Gastrocnemius medialis (tissue), 4 donors: ENCODE measurements at regions not wholly inside any gene's neighbourhood (a gene's known extent, or its start where the extent isn't known, plus 50 kb on each side); places are given as distances from the start of the nearest gene placed in this dataset.

ENCODE experiments used
- POLR2A ChIP-seq, 2 donors: fragments of 450-650 bp; IDR thresholded peaks; one replicate each; pipeline ENCODE4 v1.6.1; 2017; ENCODE audit warnings: antibody characterized with exemption in 2 of 2, mild to moderate bottlenecking in 2 of 2, moderate library complexity in 2 of 2
- TF ChIP-seq, protein P1 (sequence below), 5 experiments: fragments of 450-650 bp in 3 of 5; fragments of 200-600 bp in 2 of 5; sonication (generic) in 2 of 5; IDR thresholded peaks in 4 of 5; conservative IDR thresholded peaks in 1 of 5; 1 replicate in 4 of 5; 2 replicates in 1 of 5; pipeline ENCODE4 v1.5.1; 2016 to 2019; ENCODE audit warnings: antibody characterized with exemption in 5 of 5, mild to moderate bottlenecking in 3 of 5, moderate library complexity in 3 of 5

DNA sequence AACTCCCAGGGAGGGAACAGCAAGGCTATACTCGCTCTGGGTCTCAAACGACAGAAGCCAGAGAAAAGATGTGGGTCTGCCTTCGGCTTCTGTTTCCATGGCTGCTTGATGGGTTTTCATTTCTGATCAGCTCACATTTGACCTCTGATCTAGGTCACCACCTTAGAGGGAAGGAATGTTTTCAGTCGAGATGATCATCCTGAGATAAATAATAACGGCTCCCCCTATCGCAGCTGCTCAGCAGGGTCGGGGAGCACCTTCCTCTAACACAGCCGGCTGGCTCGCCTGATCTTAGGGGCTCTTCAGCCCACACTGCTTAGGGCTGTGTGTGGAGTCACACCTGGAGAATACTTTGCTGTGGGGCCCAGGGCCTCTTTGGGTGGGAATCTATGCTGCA lies 53.1 kb upstream of the ZNF648 start:
- TF ChIP-seq, protein P1, sequence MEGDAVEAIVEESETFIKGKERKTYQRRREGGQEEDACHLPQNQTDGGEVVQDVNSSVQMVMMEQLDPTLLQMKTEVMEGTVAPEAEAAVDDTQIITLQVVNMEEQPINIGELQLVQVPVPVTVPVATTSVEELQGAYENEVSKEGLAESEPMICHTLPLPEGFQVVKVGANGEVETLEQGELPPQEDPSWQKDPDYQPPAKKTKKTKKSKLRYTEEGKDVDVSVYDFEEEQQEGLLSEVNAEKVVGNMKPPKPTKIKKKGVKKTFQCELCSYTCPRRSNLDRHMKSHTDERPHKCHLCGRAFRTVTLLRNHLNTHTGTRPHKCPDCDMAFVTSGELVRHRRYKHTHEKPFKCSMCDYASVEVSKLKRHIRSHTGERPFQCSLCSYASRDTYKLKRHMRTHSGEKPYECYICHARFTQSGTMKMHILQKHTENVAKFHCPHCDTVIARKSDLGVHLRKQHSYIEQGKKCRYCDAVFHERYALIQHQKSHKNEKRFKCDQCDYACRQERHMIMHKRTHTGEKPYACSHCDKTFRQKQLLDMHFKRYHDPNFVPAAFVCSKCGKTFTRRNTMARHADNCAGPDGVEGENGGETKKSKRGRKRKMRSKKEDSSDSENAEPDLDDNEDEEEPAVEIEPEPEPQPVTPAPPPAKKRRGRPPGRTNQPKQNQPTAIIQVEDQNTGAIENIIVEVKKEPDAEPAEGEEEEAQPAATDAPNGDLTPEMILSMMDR (IDR thresholded peaks at IDR 0.05 in 4 of 5, conservative IDR thresholded peaks at IDR 0.05 in 1 of 5) = no peak
- TF ChIP-seq POLR2A (IDR thresholded peaks at IDR 0.05) = no peak
